ENCODE measurements at regions not wholly inside any gene's neighbourhood (a gene's known extent, or its start where the extent isn't known, plus 50 kb on each side); places are given as distances from the start of the nearest gene placed in this dataset.

DNA sequence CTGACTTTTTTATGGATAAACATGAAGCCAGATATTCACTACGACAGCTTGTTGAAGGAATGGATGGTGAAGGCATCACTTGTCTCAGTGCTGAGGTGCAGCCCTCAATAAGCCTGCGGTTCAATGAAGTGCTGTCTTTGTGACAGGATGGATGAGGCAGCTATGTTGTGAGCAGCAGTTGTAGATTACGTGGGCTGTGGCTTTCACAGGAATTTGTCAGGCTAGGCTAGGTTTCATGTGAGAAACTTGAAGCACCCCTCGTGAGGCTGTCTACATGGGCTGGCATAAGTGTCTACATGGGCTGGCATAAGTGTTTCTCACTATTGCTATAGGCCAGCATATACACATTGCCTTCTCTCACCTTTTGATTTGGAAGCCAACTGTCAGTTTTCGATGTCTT, 1050.0 kb downstream of the ADGRL3 start:
- DNase-seq (ENCODE audit: low spot score) = no peak
- Histone ChIP-seq H3K4me1 (ENCODE audit: insufficient read depth, low read length, poor library complexity, severe bottlenecking) (no peaks in the 10 kb centered on the region), H3K27me3 (replicated peaks; ENCODE audit: insufficient read depth, low read depth, low read length, poor library complexity) (no peaks in the 10 kb centered on the region), H3K27ac (ENCODE audit: low read depth, low read length, poor library complexity, severe bottlenecking) (no peak overlapping the region), H3K4me3 (ENCODE audit: low read depth, low read length, poor library complexity, severe bottlenecking) (no peak overlapping the region), H3K9me3 (ENCODE audit: low read depth, low read length, poor library complexity, severe bottlenecking) (no peaks in the 10 kb centered on the region), H3K36me3 (ENCODE audit: insufficient read depth, low read length, poor library complexity, severe bottlenecking) (no peaks in the 10 kb centered on the region)
- TF ChIP-seq EZH2 (IDR thresholded peaks at IDR 0.05; ENCODE audit: borderline replicate concordance, low read depth, low read length, poor library complexity, severe bottlenecking) = no peak
- TF ChIP-seq, protein P1, sequence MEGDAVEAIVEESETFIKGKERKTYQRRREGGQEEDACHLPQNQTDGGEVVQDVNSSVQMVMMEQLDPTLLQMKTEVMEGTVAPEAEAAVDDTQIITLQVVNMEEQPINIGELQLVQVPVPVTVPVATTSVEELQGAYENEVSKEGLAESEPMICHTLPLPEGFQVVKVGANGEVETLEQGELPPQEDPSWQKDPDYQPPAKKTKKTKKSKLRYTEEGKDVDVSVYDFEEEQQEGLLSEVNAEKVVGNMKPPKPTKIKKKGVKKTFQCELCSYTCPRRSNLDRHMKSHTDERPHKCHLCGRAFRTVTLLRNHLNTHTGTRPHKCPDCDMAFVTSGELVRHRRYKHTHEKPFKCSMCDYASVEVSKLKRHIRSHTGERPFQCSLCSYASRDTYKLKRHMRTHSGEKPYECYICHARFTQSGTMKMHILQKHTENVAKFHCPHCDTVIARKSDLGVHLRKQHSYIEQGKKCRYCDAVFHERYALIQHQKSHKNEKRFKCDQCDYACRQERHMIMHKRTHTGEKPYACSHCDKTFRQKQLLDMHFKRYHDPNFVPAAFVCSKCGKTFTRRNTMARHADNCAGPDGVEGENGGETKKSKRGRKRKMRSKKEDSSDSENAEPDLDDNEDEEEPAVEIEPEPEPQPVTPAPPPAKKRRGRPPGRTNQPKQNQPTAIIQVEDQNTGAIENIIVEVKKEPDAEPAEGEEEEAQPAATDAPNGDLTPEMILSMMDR (conservative IDR thresholded peaks at IDR 0.05; ENCODE audit: low read depth, low read length) = no peak
- ChIA-PET CTCF (no interaction called here), POLR2A (ENCODE audit: low non-redundant PET) (no interaction called here)
- no TSS peak for BruUV-seq (replicated peaks)
- intact Hi-C loops (cut with micrococcal nuclease; ENCODE audit: unreplicated experiment) = no loop called here

DNA sequence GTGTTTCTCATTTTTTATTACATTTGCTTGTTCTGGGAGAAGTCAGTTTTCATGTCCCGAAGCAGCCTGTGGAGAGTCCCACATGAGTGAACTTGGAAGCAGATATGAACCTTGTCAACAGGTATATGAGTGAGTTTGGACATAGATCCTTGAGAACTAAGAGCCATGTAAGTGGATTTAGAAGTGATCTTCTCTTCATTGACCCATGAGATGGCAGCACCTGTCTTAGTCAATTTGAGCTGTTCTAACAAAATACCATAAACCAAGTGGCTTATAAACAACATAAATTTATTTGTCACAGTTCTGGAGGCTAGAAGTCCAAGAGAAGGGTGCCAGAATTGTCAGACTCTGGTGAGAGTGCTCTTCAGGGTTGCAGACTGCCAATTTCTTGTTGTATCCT, 1043.8 kb downstream of the ADGRL3 start:
- H3K36me3 ChIP-seq (ENCODE audit: insufficient read depth, low read length, poor library complexity, severe bottlenecking) = no peaks in the 10 kb centered on the region
- H3K4me3 ChIP-seq (ENCODE audit: low read depth, low read length, poor library complexity, severe bottlenecking) = no peak overlapping the region
- no peaks in the 10 kb centered on the region for H3K9me3 ChIP-seq (ENCODE audit: low read depth, low read length, poor library complexity, severe bottlenecking)
- TF ChIP-seq, protein P1 (conservative IDR thresholded peaks at IDR 0.05; ENCODE audit: low read depth, low read length) = no peak
- no peak for TF ChIP-seq EZH2 (IDR thresholded peaks at IDR 0.05; ENCODE audit: borderline replicate concordance, low read depth, low read length, poor library complexity, severe bottlenecking)
- H3K4me1 ChIP-seq (ENCODE audit: insufficient read depth, low read length, poor library complexity, severe bottlenecking) = no peaks in the 10 kb centered on the region
- no peaks in the 10 kb centered on the region for H3K27me3 ChIP-seq (replicated peaks; ENCODE audit: insufficient read depth, low read depth, low read length, poor library complexity)
- BruUV-seq (replicated peaks) = no TSS peak
- no peak overlapping the region for H3K27ac ChIP-seq (ENCODE audit: low read depth, low read length, poor library complexity, severe bottlenecking)
- intact Hi-C loops (cut with micrococcal nuclease; ENCODE audit: unreplicated experiment) = no loop called here
- no peak for DNase-seq (ENCODE audit: low spot score)
- ChIA-PET CTCF (no interaction called here), POLR2A (ENCODE audit: low non-redundant PET) (no interaction called here)

DNA sequence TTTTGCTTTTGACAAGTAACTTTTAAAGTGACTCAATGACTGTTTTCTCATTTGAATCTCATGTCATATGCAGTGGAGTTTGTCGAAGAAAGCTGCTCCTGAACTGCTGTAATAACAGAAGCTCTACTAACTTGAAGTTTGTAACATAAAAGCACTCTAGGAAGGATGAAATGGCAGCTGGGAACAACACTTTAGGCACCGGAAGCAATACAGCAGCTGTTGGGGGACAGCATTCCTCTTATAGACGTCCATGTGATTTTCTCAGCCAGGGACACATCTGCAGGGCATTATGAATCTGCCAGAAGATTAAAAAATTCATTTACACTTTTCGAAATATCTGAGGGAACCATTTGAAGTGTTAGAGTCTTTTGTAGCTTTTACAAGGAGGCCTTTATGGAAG, 1035.8 kb downstream of the ADGRL3 start:
- TF ChIP-seq, protein P1 (conservative IDR thresholded peaks at IDR 0.05; ENCODE audit: low read depth, low read length) = no peak
- no peak for TF ChIP-seq EZH2 (IDR thresholded peaks at IDR 0.05; ENCODE audit: borderline replicate concordance, low read depth, low read length, poor library complexity, severe bottlenecking)
- Histone ChIP-seq H3K27me3 (replicated peaks; ENCODE audit: insufficient read depth, low read depth, low read length, poor library complexity) (no peaks in the 10 kb centered on the region), H3K4me3 (ENCODE audit: low read depth, low read length, poor library complexity, severe bottlenecking) (no peak overlapping the region), H3K36me3 (ENCODE audit: insufficient read depth, low read length, poor library complexity, severe bottlenecking) (no peaks in the 10 kb centered on the region), H3K4me1 (ENCODE audit: insufficient read depth, low read length, poor library complexity, severe bottlenecking) (no peaks in the 10 kb centered on the region), H3K27ac (ENCODE audit: low read depth, low read length, poor library complexity, severe bottlenecking) (no peak overlapping the region), H3K9me3 (ENCODE audit: low read depth, low read length, poor library complexity, severe bottlenecking) (no peaks in the 10 kb centered on the region)
- POLR2A ChIA-PET (ENCODE audit: low non-redundant PET) = no interaction called here
- CTCF ChIA-PET = no interaction called here
- DNase-seq (ENCODE audit: low spot score) = no peak
- intact Hi-C loops (cut with micrococcal nuclease; ENCODE audit: unreplicated experiment) = no loop called here
- BruUV-seq (replicated peaks) = no TSS peak

Measured in A673 (cell line).